Right lobe of liver (tissue), 6 donors: ENCODE measurements at regions not wholly inside any gene's neighbourhood (a gene's known extent, or its start where the extent isn't known, plus 50 kb on each side); places are given as distances from the start of the nearest gene placed in this dataset.

Experiments
- ATAC-seq, 4 donors: fragments of 200-7000 bp; cut with Tn5 transposase; one replicate each; pipeline ENCODE4 v1.9.1; 2020; ENCODE audit warnings: mild to moderate bottlenecking in 4 of 4, moderate library complexity in 4 of 4
- DNase-seq, 3 donors: peaks; one replicate each; pipeline ENCODE4 v3.0.0-alpha.2; 2020
- H3K27ac ChIP-seq, 3 donors: fragments of 200-600 bp; one replicate each; pipeline ENCODE4 v1.8.0; 2022
- H3K27me3 ChIP-seq, 2 donors: fragments of 200-600 bp; one replicate each; pipeline ENCODE4 v1.8.0; 2022
- H3K36me3 ChIP-seq, 4 donors: fragments of 200-600 bp; sonication (generic) in 1 of 4; one replicate each; pipeline versions ENCODE4 v1.5.1 to v1.8.0; 2017 to 2022; ENCODE audit warnings: control low read depth in 1 of 4
- H3K4me1 ChIP-seq, 4 donors: fragments of 200-600 bp; sonication (generic) in 1 of 4; one replicate each; pipeline versions ENCODE4 v1.5.1 to v1.8.0; 2017 to 2022; ENCODE audit warnings: control low read depth in 1 of 4
- H3K4me3 ChIP-seq, 3 donors: fragments of 200-600 bp; one replicate each; pipeline ENCODE4 v1.8.0; 2022
- H3K9me3 ChIP-seq, 4 donors: fragments of 200-600 bp; sonication (generic) in 1 of 4; one replicate each; pipeline versions ENCODE4 v1.5.1 to v1.8.0; 2017 to 2022; ENCODE audit warnings: control low read depth in 1 of 4
- POLR2A ChIP-seq: fragments of 450-650 bp; IDR thresholded peaks from one replicate; pipeline ENCODE4 v1.6.1; 2017; ENCODE audit warnings: antibody characterized with exemption, mild to moderate bottlenecking
- WGBS: methylation state at CpG from one replicate; pipeline ENCODE4 v1.1.6; 2018; ENCODE audit warnings: low coverage, low lambda C conversion rate; ENCODE audit not compliant: insufficient coverage; ENCODE audit errors: missing lambda C conversion rate; 5-methylcytosine and 5-hydroxymethylcytosine counted together
- intact Hi-C, 2 donors: fragments of 100-400 bp; cut with DNase I; formaldehyde crosslinking; loops; one replicate each; pipeline versions ENCODE4 v1.11.2 to v1.14.1; 2022
- TF ChIP-seq, protein P1 (sequence below), 4 donors: fragments of 200-600 bp in 3 of 4; fragments of 450-650 bp in 1 of 4; IDR thresholded peaks; one replicate each; pipeline versions ENCODE4 v1.5.1 to v1.8.0; 2016 to 2022; ENCODE audit warnings: antibody characterized with exemption in 4 of 4, mild to moderate bottlenecking in 2 of 4
- donor health status: DM: no; HTN: yes; CAD: no.
- donor health status: DM: no; HTN: no; CAD: no.
- donor health status: DM: no; HTN: no; CAD: no.
- donor health status: DM: no; HTN: yes; CAD: no.
- donor health status: DM: no; HTN: yes; CAD: no.

DNA sequence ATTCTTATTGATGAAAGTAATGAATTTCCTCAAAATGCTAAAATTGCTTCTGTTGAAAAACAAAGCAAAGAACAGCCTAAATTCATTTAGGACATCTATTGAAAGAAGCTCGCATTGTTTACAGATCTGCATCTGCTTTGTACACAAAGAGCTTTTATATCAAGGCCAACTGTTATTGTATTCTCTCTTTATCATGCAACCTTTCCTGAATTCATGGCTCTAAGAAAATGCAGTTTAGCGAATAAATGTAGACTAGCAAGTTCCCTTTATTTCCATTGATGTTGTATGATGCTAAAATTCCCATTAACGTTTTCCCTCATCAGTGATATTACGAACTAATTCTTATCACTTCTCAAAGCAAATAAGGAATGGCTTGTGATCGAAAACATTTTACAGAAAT lies 446.3 kb downstream of the MID1IP1 start:
- WGBS, result 53% methylated on average over 5 of the region's 5 CpGs
- Histone ChIP-seq H3K36me3 (no peaks in the 10 kb centered on the region), H3K9me3 (no peaks in the 10 kb centered on the region), H3K27me3 (peaks cover 0 to 5% of the 10 kb centered on the region in 2 donors), H3K4me1 (no peaks in the 10 kb centered on the region), H3K4me3 (no peak overlapping the region), H3K27ac (no peak overlapping the region)
- TF ChIP-seq POLR2A, result no peak
- TF ChIP-seq, protein P1, sequence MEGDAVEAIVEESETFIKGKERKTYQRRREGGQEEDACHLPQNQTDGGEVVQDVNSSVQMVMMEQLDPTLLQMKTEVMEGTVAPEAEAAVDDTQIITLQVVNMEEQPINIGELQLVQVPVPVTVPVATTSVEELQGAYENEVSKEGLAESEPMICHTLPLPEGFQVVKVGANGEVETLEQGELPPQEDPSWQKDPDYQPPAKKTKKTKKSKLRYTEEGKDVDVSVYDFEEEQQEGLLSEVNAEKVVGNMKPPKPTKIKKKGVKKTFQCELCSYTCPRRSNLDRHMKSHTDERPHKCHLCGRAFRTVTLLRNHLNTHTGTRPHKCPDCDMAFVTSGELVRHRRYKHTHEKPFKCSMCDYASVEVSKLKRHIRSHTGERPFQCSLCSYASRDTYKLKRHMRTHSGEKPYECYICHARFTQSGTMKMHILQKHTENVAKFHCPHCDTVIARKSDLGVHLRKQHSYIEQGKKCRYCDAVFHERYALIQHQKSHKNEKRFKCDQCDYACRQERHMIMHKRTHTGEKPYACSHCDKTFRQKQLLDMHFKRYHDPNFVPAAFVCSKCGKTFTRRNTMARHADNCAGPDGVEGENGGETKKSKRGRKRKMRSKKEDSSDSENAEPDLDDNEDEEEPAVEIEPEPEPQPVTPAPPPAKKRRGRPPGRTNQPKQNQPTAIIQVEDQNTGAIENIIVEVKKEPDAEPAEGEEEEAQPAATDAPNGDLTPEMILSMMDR (IDR thresholded peaks at IDR 0.05), result no peak
- DNase-seq, result no peak
- intact Hi-C loops, result no loop called here
- no peak for ATAC-seq

DNA sequence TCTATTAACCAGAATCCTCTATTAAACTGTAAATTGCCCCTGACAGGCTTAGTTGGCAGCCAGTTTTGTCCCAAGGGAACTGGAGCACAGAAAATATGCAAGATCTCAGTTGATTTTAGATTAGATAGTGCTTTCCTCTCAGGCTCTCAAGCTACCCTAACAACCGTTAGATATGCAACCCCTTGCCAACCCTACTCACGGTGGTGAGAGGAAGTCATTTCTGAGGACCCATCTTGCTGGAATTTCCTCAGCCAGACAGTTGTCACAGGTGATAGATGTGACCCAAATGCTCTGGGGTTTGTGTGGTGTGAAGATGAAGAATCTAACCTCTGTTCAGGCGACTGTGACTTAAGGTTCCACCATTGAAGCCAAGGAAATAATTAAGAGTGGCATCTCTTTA lies 447.1 kb downstream of the MID1IP1 start:
- H3K27ac ChIP-seq, result no peak overlapping the region
- 30% methylated on average over 3 of the region's 3 CpGs for WGBS

DNA sequence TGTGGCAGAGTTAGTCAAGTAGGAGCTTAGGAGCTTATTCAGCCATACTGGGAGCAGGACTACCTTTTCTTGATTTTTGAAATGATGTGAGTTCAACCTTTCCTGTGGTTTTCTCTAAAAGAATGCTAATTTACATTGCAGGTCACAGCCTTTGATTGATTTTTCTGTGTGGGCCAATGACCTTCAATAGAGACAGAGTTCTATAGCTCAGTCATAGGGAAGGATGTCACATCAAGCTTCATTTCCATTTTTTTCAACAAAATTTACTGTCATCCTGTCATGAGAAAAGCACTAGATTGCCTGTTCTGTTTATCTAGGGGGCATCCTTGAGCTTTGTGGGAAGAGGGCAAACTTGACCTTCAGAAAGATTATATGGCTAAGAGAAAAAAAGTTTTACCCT lies 448.7 kb downstream of the MID1IP1 start:
- TF ChIP-seq, protein P1 (IDR thresholded peaks at IDR 0.05), result no peak
- TF ChIP-seq POLR2A, result no peak
- H3K4me1 ChIP-seq, result no peaks in the 10 kb centered on the region
- DNase-seq, result no peak
- no peak for ATAC-seq
- H3K36me3 ChIP-seq, result no peaks in the 10 kb centered on the region
- no peak overlapping the region for H3K27ac ChIP-seq
- intact Hi-C loops, result no loop called here
- no peak overlapping the region for H3K4me3 ChIP-seq
- peaks cover 0 to 5% of the 10 kb centered on the region in 2 donors for H3K27me3 ChIP-seq
- H3K9me3 ChIP-seq, result no peaks in the 10 kb centered on the region

More for the DNA sequence above, 447.1 kb downstream of the MID1IP1 start:
- Histone ChIP-seq H3K36me3 (no peaks in the 10 kb centered on the region), H3K4me1 (no peaks in the 10 kb centered on the region), H3K9me3 (no peaks in the 10 kb centered on the region), H3K4me3 (no peak overlapping the region), H3K27me3 (peaks cover 0 to 5% of the 10 kb centered on the region in 2 donors)
- no peak for TF ChIP-seq POLR2A
- TF ChIP-seq, protein P1 (IDR thresholded peaks at IDR 0.05), result no peak
- intact Hi-C loops, result no loop called here
- DNase-seq (no peak), ATAC-seq (no peak)

DNA sequence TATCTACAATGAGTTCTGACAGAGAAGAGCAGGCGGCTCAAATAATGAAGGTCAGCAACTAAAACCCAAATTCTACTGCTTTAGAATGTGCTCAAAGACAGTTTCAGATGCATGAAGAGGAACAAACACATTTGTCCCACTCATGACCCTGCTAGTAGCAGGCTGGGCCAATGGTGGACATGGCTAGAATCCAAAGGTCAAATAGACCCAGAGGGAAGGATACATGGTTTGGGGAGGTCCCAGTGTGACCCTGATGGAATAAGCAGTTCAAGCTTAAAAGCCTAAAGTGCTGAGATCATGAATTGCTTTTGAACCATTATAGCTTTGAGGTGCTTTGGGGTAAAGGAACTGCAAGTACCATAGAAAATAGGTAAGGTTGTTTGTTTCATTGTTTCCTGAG lies 450.7 kb downstream of the MID1IP1 start:
- Histone ChIP-seq H3K4me1 (no peaks in the 10 kb centered on the region), H3K36me3 (no peaks in the 10 kb centered on the region), H3K27me3 (peaks cover 0 to 5% of the 10 kb centered on the region in 2 donors), H3K27ac (no peak overlapping the region), H3K9me3 (no peaks in the 10 kb centered on the region), H3K4me3 (no peak overlapping the region)
- intact Hi-C loops, result no loop called here
- TF ChIP-seq, protein P1 (IDR thresholded peaks at IDR 0.05), result no peak
- no peak for TF ChIP-seq POLR2A
- ATAC-seq (no peak), DNase-seq (no peak)
- WGBS, result 50% methylated on average over 1 of the region's 1 CpG

DNA sequence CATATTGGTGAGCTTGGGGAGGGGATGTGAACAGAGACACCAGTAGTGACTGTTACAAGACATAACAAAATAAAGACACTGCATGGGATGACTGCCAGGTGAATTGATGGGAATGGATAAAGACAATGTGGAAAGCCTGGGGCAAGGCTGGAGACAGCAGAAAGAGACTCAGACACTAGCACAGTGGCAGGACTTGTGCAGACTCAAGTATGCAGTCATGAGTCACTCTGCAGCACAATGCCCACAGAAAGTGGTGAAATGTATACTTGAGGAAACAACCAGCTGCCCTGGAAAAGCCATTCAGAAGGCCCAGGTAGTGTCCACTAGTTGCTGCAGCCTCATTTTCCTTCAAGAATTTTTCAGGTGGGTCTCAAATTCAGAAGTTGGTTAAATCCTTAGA lies 452.3 kb downstream of the MID1IP1 start:
- Histone ChIP-seq H3K4me1 (no peaks in the 10 kb centered on the region), H3K36me3 (no peaks in the 10 kb centered on the region), H3K27me3 (no peaks in the 10 kb centered on the region), H3K27ac (no peak overlapping the region), H3K9me3 (no peaks in the 10 kb centered on the region), H3K4me3 (no peak overlapping the region)
- no peak for TF ChIP-seq POLR2A
- TF ChIP-seq, protein P1 (IDR thresholded peaks at IDR 0.05), result no peak
- ATAC-seq, result no peak
- DNase-seq, result no peak
- intact Hi-C loops, result no loop called here
